Activated naive CD4-positive, alpha-beta T cell treated with anti-CD3 and anti-CD28 coated beads, Interleukin-2, amount 50 U/mL, for 16 hours (primary cell): ENCODE measurements at regions not wholly inside any gene's neighbourhood (a gene's known extent, or its start where the extent isn't known, plus 50 kb on each side); places are given as distances from the start of the nearest gene placed in this dataset.
"Not testable (repeated sequence)": the region's sequence is repeated elsewhere in the genome, so short reads cannot be mapped to it uniquely, and the experiment has no call there.

Experiments
- DNase-seq: peaks from one replicate; pipeline ENCODE4 v3.0.0-alpha.2; 2020

DNA sequence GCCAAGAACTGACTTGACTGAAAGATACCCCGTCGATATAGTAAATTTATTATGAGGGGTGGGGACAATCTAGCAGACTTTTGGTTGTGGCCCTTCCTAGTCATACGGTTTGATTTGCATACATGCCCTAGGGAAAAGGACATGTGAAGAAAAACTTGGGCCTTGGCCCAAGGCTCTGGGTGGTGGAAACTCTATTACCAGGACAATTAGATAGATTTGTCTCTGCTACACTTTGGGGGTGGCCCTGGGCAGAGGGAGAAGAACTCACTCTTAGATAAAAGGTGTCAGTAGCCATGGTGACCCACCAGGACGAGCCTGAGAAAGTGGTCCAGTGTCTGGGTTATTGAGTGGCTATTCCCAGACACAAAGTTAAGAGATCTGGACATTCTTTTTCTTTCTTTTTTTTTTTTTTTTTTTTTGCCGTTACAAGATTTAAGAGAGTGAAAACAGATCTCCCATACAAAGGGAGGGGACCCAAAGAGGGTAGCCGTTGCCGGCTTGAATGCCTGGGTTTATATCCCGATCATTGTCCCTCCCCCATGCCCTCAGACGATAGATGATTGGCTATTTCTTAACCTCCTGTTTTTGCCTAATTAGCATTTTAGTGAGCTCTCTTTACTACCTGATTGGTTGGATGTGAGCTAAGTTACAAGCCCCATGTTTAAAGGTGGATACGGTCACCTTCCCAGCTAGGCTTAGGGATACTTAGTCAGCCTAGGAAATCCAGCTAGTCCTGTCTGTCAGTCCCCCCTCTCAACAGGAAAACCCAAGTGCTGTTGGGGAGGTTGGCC lies 96.4 kb upstream of the SMAD3 start:
- no peak for DNase-seq

GRCh38 chr15:66974131-66974530 lies 91.3 kb upstream of the SMAD3 start:
- not testable (repeated sequence) for DNase-seq

DNA sequence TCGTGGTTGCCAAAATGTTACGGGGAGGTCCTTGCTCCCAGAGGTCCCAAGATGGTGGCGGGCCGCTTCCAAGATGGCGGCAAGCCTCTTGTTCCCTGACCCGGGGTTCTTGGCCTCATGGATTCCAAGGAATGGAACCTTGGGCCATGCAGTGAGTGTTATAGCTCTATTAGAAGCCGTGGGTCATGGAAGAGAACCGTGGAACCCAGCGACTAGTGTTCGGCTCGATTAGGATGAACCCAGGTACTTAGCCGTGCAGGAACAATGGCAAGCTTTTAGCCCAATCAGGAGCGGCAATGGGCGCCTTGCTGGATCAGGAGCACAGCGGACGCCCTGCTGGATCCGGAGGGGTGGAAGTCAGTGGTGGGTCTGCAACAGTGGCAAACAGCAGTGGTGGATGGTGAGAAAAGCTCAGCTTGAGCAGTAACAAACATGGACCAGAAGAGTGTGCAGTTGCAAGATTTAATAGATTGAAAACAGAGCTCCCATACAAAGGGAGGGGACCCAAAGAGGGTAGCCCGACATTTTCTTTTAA lies 89.2 kb upstream of the SMAD3 start:
- DNase-seq = not testable (repeated sequence)

GRCh38 chr15:66980326-66980725 lies 85.1 kb upstream of the SMAD3 start:
- DNase-seq = not testable (repeated sequence)

DNA sequence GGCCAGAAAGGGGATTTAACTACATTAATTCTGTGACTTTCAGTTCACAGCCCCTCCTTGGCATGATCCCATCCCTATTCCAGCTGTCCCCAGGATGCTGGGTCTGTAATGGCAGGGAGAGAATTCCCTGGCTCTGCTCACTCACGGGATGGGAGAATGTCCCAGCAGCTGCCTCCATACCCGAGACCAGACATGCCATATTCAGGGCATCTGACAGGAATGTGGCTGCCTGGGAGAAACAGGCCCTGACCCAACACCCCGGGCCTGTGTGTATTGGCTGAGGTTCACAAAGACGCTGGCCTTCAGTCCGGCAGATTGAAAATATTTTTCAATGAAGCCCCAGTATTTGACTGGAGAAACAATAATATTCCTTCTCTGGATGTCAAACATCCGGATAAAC lies 83.6 kb upstream of the SMAD3 start:
- DNase-seq = no peak

DNA sequence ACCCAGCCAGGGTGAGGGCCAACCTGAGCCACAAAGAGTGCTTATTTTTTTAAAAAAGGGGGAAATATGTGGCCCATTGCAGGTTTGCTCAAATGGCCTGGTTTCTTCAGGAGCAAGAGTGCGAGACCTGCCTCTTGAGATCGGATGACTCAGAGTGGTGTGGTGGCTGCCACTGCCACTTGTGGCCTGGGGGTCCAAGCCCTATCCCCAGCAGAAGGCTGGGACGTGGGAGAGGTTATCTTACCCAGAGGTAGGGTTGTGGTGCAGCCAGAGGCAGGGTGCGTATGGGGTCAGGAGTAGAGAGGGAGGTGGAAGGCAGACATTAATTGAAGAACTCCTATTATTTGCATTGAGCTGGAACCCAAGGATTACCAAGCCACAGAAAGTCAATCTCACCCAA lies 83.2 kb upstream of the SMAD3 start:
- no peak for DNase-seq

- DNase-seq = no peak
These were observed 82.6 kb upstream of the SMAD3 start for GRCh38 chr15:66982816-66983215.

- DNase-seq = no peak
These were observed 79.7 kb upstream of the SMAD3 start for GRCh38 chr15:66985653-66986052.

- DNase-seq = no peak
These were observed 78.5 kb upstream of the SMAD3 start for GRCh38 chr15:66986951-66987350.

DNA sequence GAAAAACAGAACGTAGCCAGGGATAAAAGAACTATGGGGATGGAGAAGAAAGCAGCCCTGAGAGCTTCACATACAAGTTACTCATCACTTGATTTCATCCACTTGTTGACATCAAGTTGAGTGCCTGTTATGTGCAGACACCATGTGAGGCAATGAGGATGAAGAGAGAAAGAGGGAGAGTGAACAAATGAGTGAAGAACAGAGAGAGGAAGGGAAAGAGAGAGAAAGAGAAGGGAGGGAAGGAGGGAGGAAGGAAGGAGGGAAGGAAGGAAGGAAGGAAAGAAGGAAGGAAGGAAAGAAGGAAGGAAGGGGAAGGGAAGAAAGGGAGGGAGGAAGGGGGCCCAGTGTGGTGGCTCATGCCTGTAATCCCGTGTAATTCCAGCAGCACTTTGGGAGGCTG lies 72.3 kb upstream of the SMAD3 start:
- no peak for DNase-seq

- DNase-seq = no peak
These were observed 71.3 kb upstream of the SMAD3 start for GRCh38 chr15:66993874-66994696.

DNA sequence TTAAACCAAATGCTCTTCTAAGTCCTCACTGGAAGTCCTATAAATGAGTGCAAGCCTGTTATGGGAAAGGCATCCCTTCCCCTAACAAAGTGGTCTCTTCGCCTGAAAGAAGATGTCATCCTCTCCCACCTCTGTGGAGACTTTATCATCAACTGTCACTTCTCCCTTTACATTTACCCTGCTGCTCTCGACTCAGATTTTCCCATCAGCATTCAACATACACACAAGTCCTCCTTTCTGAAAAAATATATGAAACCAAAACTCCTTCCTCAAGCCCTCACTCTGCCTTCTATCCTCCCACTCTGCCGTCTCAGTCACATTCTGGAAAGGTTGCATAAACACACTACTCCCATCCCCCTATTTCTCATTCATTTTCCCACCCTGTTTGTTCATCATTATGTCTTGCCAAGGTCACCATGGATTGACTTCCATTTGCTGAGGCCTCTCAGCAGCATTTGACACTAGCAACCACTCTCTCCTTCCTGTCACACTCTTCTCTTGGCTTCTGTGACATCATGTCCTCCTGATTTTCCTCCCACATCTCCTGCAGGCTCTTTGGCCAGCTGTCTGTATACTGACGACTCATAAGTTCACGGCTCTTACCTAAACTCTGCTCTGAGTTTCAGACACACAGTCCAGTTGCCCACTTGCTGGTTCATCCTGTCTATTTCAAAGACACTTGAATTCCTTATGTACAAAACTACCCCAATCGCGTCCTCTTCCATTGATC lies 70.3 kb upstream of the SMAD3 start:
- no peak for DNase-seq

GRCh38 chr15:66996094-66996493 lies 69.3 kb upstream of the SMAD3 start:
- no peak for DNase-seq

DNA sequence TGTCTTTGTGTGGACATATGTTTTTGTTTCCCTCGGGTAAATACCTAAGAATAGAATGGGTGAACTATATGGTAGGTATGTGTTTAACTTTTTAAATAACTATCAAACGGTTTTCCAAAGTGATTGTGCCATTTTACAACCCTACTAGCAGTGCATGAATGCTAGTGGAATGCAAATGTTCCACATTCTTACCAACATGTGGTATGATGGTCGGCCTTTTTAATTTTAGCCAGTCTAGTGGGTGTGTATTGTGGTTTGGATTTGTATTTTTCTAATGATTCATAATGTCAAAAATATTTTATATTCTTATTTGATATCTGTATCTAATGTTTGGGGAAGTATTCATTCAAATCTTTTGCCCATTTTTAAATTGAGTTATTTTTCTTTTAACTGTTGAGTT lies 68.2 kb upstream of the SMAD3 start:
- DNase-seq = no peak

DNA sequence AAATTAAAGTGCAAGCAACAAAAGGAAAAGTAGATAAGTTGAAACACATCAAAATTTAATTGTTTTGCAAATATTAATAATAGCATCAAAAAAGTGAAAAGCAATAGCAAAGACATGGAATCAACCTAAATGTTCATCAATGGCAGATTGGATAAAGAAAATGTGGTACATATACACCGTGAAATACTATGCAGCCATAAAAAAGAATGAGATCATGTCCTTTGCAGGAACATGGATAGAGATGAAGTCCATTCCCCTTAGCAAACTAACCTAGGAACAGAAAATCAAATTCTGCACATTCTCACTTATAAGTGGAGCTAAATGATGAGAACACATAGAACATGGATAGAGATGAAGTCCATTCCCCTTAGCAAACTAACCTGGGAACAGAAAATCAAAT lies 67.2 kb upstream of the SMAD3 start:
- DNase-seq = not testable (repeated sequence)

DNA sequence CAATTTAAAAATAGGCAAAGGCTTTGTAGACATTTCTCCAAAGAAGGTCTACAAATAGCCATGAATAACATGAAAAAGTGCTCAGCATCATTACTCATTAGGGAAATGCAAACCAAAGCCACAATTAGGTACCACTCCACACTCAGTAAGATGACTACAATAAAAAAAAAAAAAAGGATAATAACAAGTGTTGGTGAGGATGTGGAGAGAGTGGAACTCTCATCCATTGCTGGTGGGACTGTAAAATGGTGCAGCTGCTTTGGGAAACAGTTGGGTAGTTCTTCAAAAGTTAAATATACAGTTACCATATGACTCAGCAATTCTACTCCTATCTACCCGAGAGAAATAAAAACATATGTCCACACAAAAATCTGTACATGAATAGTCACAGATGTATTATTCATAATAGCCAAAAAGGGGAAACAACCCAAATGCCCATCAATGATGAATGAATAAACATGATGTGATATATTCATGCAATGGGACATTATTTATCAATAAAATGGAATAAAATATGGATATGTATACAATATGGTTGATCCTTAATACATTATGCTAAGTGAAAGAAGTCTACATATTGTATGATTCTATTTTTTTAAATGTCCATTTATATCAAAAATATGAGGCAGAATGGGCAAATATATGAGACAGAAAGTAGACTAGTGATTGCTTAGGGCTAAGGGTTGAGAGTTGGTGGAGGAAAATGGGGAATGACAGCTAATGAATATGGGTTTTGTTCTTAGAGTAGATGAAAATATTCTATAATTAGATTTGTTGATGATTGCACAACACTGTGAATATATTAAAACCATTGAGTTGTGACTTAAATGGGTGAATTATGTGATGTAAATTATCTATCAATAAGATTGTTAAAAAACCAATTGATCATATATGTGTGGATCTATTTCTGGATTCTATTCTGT lies 66.1 kb upstream of the SMAD3 start:
- DNase-seq = no peak

GRCh38 chr15:67000896-67001295 lies 64.5 kb upstream of the SMAD3 start:
- no peak for DNase-seq

DNA sequence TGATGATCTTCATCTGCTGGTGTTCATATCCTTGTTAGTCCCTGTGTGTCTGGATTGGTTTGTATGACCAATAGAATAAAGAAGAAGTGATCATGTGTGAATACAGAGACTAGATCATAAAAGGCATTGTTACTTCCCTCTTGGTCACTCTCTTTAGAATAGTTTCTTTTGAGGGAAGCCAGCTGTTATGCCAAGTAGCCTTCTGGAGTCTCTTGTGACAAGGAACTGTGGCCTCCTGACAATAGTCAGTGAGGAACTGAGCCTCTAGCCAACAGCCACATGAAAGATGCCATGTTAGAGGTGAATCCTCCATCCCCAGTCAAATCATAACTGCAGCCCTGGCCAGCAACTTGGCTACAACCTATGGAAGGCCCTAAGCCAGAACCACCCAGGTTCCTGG lies 63.0 kb upstream of the SMAD3 start:
- DNase-seq = no peak

DNA sequence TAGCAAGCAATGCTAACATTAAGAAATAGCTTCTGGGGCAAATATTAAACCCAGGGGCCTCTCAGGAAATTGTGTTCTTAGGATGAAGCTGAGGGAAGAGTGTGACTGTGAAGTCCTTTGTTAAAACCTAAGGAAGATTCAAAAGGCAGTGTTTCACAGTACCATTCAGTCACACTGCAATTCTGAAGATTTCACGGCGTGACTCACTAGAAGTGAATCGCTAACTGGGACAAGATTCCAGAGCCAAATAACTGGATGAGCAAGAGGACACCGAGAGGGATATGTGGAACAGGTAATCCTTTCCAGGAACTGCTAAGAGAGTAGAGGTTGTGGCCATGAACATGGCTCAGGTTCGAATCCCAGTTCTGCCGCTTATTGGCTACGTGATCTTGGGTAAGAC lies 61.8 kb upstream of the SMAD3 start:
- no peak for DNase-seq

DNA sequence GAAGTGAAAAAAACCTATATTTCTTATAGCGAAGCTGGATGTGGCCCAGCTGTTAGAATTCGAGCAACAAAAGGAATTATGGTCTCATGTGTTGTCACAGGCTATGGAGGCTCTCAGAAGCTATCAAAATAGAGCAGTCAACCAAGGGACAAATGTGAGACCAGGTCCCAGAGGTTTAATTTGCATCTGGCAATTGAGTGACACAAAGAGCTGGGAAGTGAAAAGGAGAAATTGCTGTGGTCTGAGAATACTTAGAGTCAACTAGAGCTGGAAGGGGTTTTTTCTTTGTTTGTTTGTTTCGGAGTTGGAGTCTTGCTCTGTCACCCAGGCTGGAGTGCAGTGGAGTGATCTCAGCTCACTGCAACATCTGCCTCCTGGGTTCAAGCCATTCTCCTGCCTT lies 61.3 kb upstream of the SMAD3 start:
- DNase-seq = no peak

- DNase-seq = no peak
These were observed 60.0 kb upstream of the SMAD3 start for GRCh38 chr15:67005294-67005996.
